ENCODE measurements at regions not wholly inside any gene's neighbourhood (a gene's known extent, or its start where the extent isn't known, plus 50 kb on each side); places are given as distances from the start of the nearest gene placed in this dataset.

- TF ChIP-seq ZBTB8A (tag by site-specific recombination; IDR thresholded peaks at IDR 0.05): no peak
- no peak for TF ChIP-seq SCRT2 (tag by site-specific recombination; IDR thresholded peaks at IDR 0.05)
- no peak for TF ChIP-seq ELK4 (IDR thresholded peaks at IDR 0.05; ENCODE audit: borderline replicate concordance, low read depth, low read length)
- TF ChIP-seq ZNF596 (tag by site-specific recombination; IDR thresholded peaks at IDR 0.05): no peak
- no peak for TF ChIP-seq ZFP37 (tag by site-specific recombination; IDR thresholded peaks at IDR 0.05)
- no peak for TF ChIP-seq ZNF18 (tag by site-specific recombination; IDR thresholded peaks at IDR 0.05)
- TF ChIP-seq BCL6B (tag by site-specific recombination; IDR thresholded peaks at IDR 0.05): no peak
- TF ChIP-seq ZNF404 (tag by site-specific recombination; IDR thresholded peaks at IDR 0.05): no peak
- TF ChIP-seq GLIS2 (tag by site-specific recombination; IDR thresholded peaks at IDR 0.05): no peak
Measured at GRCh38 chr3:76938962-76939361, 100.9 kb upstream of the ROBO2 start (continued).

- H3K4me3 ChIP-seq (ENCODE audit: low read depth, low read length): no peak overlapping the region
- no peaks in the 10 kb centered on the region for H3K9me3 ChIP-seq (ENCODE audit: control insufficient read depth, insufficient read depth, low read depth, low read length)
- H3K36me3 ChIP-seq (ENCODE audit: control insufficient read depth in 2 of 2, insufficient read depth in 1 of 2, low read length in 2 of 2): no peaks in the 10 kb centered on the region
- no peaks in the 10 kb centered on the region for H3K4me1 ChIP-seq (ENCODE audit: control insufficient read depth, insufficient read depth, low read length)
- H3K27ac ChIP-seq (ENCODE audit: extremely low read depth, low read depth, low read length): no peak overlapping the region
- ChIA-PET POLR2A (no interaction called here), CTCF (no interaction called here)
- TF ChIP-seq ZNF248 (tag by site-specific recombination; IDR thresholded peaks at IDR 0.05): no peak
- no peak for TF ChIP-seq ZBTB11 (tag by site-specific recombination; conservative IDR thresholded peaks at IDR 0.05; ENCODE audit: low read depth)
- no peak for TF ChIP-seq ZNF391 (tag by site-specific recombination; IDR thresholded peaks at IDR 0.05; ENCODE audit: borderline replicate concordance, low read depth)
Measured at GRCh38 chr3:76940181-76940770, 99.6 kb upstream of the ROBO2 start.

- CTCF ChIA-PET: no interaction called here
- no peaks in the 10 kb centered on the region for H3K9me3 ChIP-seq (ENCODE audit: control insufficient read depth, insufficient read depth, low read depth, low read length)
- no peaks in the 10 kb centered on the region for H3K36me3 ChIP-seq (ENCODE audit: control insufficient read depth in 2 of 2, insufficient read depth in 1 of 2, low read length in 2 of 2)
- TF ChIP-seq ZBTB1 (tag by site-specific recombination; IDR thresholded peaks at IDR 0.05) (no peak), ZNF548 (tag by site-specific recombination; IDR thresholded peaks at IDR 0.05) (no peak), ZNF184 (tag by site-specific recombination; IDR thresholded peaks at IDR 0.05) (no peak), AEBP2 (tag by site-specific recombination; IDR thresholded peaks at IDR 0.05; ENCODE audit: borderline replicate concordance) (no peak), ZNF366 (tag by site-specific recombination; conservative IDR thresholded peaks at IDR 0.05) (no peak), ZSCAN18 (tag by site-specific recombination; IDR thresholded peaks at IDR 0.05) (no peak), ZNF404 (tag by site-specific recombination; IDR thresholded peaks at IDR 0.05) (no peak), ZNF639 (tag by site-specific recombination; IDR thresholded peaks at IDR 0.05) (no peak), ZNF747 (tag by site-specific recombination; IDR thresholded peaks at IDR 0.05) (no peak), ZNF514 (tag by site-specific recombination; IDR thresholded peaks at IDR 0.05) (no peak)
- no peaks in the 10 kb centered on the region for H3K4me1 ChIP-seq (ENCODE audit: control insufficient read depth, insufficient read depth, low read length)
- no peak overlapping the region for H3K27ac ChIP-seq (ENCODE audit: extremely low read depth, low read depth, low read length)
- H3K4me3 ChIP-seq (ENCODE audit: low read depth, low read length): no peak overlapping the region
- POLR2A ChIA-PET: no interaction called here
Measured at GRCh38 chr3:76941376-76941775, 98.5 kb upstream of the ROBO2 start.
